ENCODE measurements at regions not wholly inside any gene's neighbourhood (a gene's known extent, or its start where the extent isn't known, plus 50 kb on each side); places are given as distances from the start of the nearest gene placed in this dataset.

GRCh38 chr15:38859574-38859973 lies 295.0 kb upstream of the RASGRP1 start:
- in situ Hi-C loops (cut with HindIII; ENCODE audit: low pct_unique_long_range_greater_than_20kb, low sequenced_read_pairs): no loop called here
- no peak for DNase-seq (ENCODE audit: low read depth)

- in situ Hi-C loops (cut with HindIII; ENCODE audit: low pct_unique_long_range_greater_than_20kb, low sequenced_read_pairs): no loop called here
- DNase-seq (ENCODE audit: low read depth): no peak
Observed at GRCh38 chr15:38860253-38860652, 295.6 kb upstream of the RASGRP1 start.

- no peak for DNase-seq (ENCODE audit: low read depth)
- in situ Hi-C loops (cut with HindIII; ENCODE audit: low pct_unique_long_range_greater_than_20kb, low sequenced_read_pairs): no loop called here
Observed at GRCh38 chr15:38860674-38861073, 296.1 kb upstream of the RASGRP1 start.

- DNase-seq (ENCODE audit: low read depth): no peak
- in situ Hi-C loops (cut with HindIII; ENCODE audit: low pct_unique_long_range_greater_than_20kb, low sequenced_read_pairs): no loop called here
Observed at GRCh38 chr15:38861108-38861507, 296.5 kb upstream of the RASGRP1 start.

GRCh38 chr15:38862099-38862498 lies 297.5 kb upstream of the RASGRP1 start:
- in situ Hi-C loops (cut with HindIII; ENCODE audit: low pct_unique_long_range_greater_than_20kb, low sequenced_read_pairs): no loop called here
- DNase-seq (ENCODE audit: low read depth): no peak

GRCh38 chr15:38863381-38863780 lies 298.8 kb upstream of the RASGRP1 start:
- in situ Hi-C loops (cut with HindIII; ENCODE audit: low pct_unique_long_range_greater_than_20kb, low sequenced_read_pairs): no loop called here
- DNase-seq (ENCODE audit: low read depth): no peak

GRCh38 chr15:38864122-38864521 lies 299.5 kb upstream of the RASGRP1 start:
- DNase-seq (ENCODE audit: low read depth): no peak
- in situ Hi-C loops (cut with HindIII; ENCODE audit: low pct_unique_long_range_greater_than_20kb, low sequenced_read_pairs): no loop called here

- in situ Hi-C loops (cut with HindIII; ENCODE audit: low pct_unique_long_range_greater_than_20kb, low sequenced_read_pairs): no loop called here
Observed at GRCh38 chr15:38864827-38865581, 300.4 kb upstream of the RASGRP1 start.

GRCh38 chr15:38867556-38867955 lies 302.9 kb upstream of the RASGRP1 start:
- in situ Hi-C loops (cut with HindIII; ENCODE audit: low pct_unique_long_range_greater_than_20kb, low sequenced_read_pairs): no loop called here
- DNase-seq (ENCODE audit: low read depth): no peak

More at GRCh38 chr15:38864827-38865581, 300.4 kb upstream of the RASGRP1 start:
- no peak for DNase-seq (ENCODE audit: low read depth)

- DNase-seq (ENCODE audit: low read depth): peak; percentile 69
- in situ Hi-C loops (cut with HindIII; ENCODE audit: low pct_unique_long_range_greater_than_20kb, low sequenced_read_pairs): no loop called here
Observed at GRCh38 chr15:38868326-38869114, 303.9 kb upstream of the RASGRP1 start.

- in situ Hi-C loops (cut with HindIII; ENCODE audit: low pct_unique_long_range_greater_than_20kb, low sequenced_read_pairs): no loop called here
- DNase-seq (ENCODE audit: low read depth): no peak
Observed at GRCh38 chr15:38871638-38872037, 307.0 kb upstream of the RASGRP1 start.

- DNase-seq (ENCODE audit: low read depth): no peak
- in situ Hi-C loops (cut with HindIII; ENCODE audit: low pct_unique_long_range_greater_than_20kb, low sequenced_read_pairs): no loop called here
Observed at GRCh38 chr15:38872732-38873131, 308.1 kb upstream of the RASGRP1 start.

- no peak for DNase-seq (ENCODE audit: low read depth)
- in situ Hi-C loops (cut with HindIII; ENCODE audit: low pct_unique_long_range_greater_than_20kb, low sequenced_read_pairs): no loop called here
Observed at GRCh38 chr15:38873158-38873557, 308.5 kb upstream of the RASGRP1 start.

- in situ Hi-C loops (cut with HindIII; ENCODE audit: low pct_unique_long_range_greater_than_20kb, low sequenced_read_pairs): no loop called here
- no peak for DNase-seq (ENCODE audit: low read depth)
Observed at GRCh38 chr15:38874464-38874863, 309.9 kb upstream of the RASGRP1 start.

GRCh38 chr15:38876211-38876610 lies 311.6 kb upstream of the RASGRP1 start:
- DNase-seq (ENCODE audit: low read depth): no peak
- in situ Hi-C loops (cut with HindIII; ENCODE audit: low pct_unique_long_range_greater_than_20kb, low sequenced_read_pairs): no loop called here

- in situ Hi-C loops (cut with HindIII; ENCODE audit: low pct_unique_long_range_greater_than_20kb, low sequenced_read_pairs): no loop called here
- DNase-seq (ENCODE audit: low read depth): no peak
Observed at GRCh38 chr15:38876621-38877020, 312.0 kb upstream of the RASGRP1 start.

GRCh38 chr15:38877471-38877870 lies 312.9 kb upstream of the RASGRP1 start:
- in situ Hi-C loops (cut with HindIII; ENCODE audit: low pct_unique_long_range_greater_than_20kb, low sequenced_read_pairs): no loop called here
- DNase-seq (ENCODE audit: low read depth): no peak

GRCh38 chr15:38878026-38878425 lies 313.4 kb upstream of the RASGRP1 start:
- DNase-seq (ENCODE audit: low read depth): no peak
- in situ Hi-C loops (cut with HindIII; ENCODE audit: low pct_unique_long_range_greater_than_20kb, low sequenced_read_pairs): no loop called here

GRCh38 chr15:38878926-38879325 lies 314.3 kb upstream of the RASGRP1 start:
- DNase-seq (ENCODE audit: low read depth): no peak
- in situ Hi-C loops (cut with HindIII; ENCODE audit: low pct_unique_long_range_greater_than_20kb, low sequenced_read_pairs): no loop called here
